ENCODE measurements at regions not wholly inside any gene's neighbourhood (a gene's known extent, or its start where the extent isn't known, plus 50 kb on each side); places are given as distances from the start of the nearest gene placed in this dataset.
"Not testable (repeated sequence)": the region's sequence is repeated elsewhere in the genome, so short reads cannot be mapped to it uniquely, and the experiment has no call there.

- H3K4me3 ChIP-seq (ENCODE audit: low read depth in 2 of 2, low read length in 2 of 2); H3K27ac ChIP-seq (ENCODE audit: low read length); H3K4me1 ChIP-seq (ENCODE audit: control insufficient read depth, insufficient read depth, low read length); ATAC-seq; DNase-seq (ENCODE audit: low read depth, low spot score); POLR2A ChIA-PET; CTCF ChIA-PET; in situ Hi-C loops (cut with HindIII; ENCODE audit: low pct_unique_long_range_greater_than_20kb, low sequenced_read_pairs); H3K9me3 ChIP-seq (ENCODE audit: control insufficient read depth, insufficient read depth, low read depth, low read length); H3K27me3 ChIP-seq (ENCODE audit: control insufficient read depth, insufficient read depth, low read length); H3K36me3 ChIP-seq (ENCODE audit: control insufficient read depth, insufficient read depth, low read length); intact Hi-C loops (cut with micrococcal nuclease; ENCODE audit: unreplicated experiment); BruUV-seq (replicated peaks): not testable (repeated sequence)
Observed at GRCh38 chr4:28466886-28467285, 1606.2 kb downstream of the STIM2 start.

- no peak for DNase-seq (ENCODE audit: low read depth, low spot score)
- H3K9me3 ChIP-seq (ENCODE audit: control insufficient read depth, insufficient read depth, low read depth, low read length), result no peaks in the 10 kb centered on the region
- CTCF ChIA-PET, result no interaction called here
- no TSS peak for BruUV-seq (replicated peaks)
- H3K27me3 ChIP-seq (ENCODE audit: control insufficient read depth, insufficient read depth, low read length), result no peaks in the 10 kb centered on the region
- H3K27ac ChIP-seq (ENCODE audit: low read length), result no peak overlapping the region
- H3K36me3 ChIP-seq (ENCODE audit: control insufficient read depth, insufficient read depth, low read length), result no peaks in the 10 kb centered on the region
- H3K4me1 ChIP-seq (ENCODE audit: control insufficient read depth, insufficient read depth, low read length), result no peaks in the 10 kb centered on the region
- TF ChIP-seq TCF7L2 (IDR thresholded peaks at IDR 0.05; ENCODE audit: low read depth, low read length) (no peak), CTCF (IDR thresholded peaks at IDR 0.05) (no peak), SIN3A (IDR thresholded peaks at IDR 0.05; ENCODE audit: borderline replicate concordance, insufficient read depth, low read depth, low read length) (no peak), REST (IDR thresholded peaks at IDR 0.05; ENCODE audit: insufficient read depth in 1 of 2, low read depth in 2 of 2, low read length in 1 of 2) (no peak), POLR2AphosphoS5 (IDR thresholded peaks at IDR 0.05; ENCODE audit: low read depth, low read length) (no peak)
- H3K4me3 ChIP-seq (ENCODE audit: low read depth in 2 of 2, low read length in 2 of 2), result no peak overlapping the region
- in situ Hi-C loops (cut with HindIII; ENCODE audit: low pct_unique_long_range_greater_than_20kb, low sequenced_read_pairs), result no loop called here
- intact Hi-C loops (cut with micrococcal nuclease; ENCODE audit: unreplicated experiment), result no loop called here
- ATAC-seq, result no peak
- POLR2A ChIA-PET, result no interaction called here
Observed at GRCh38 chr4:28469387-28469786, 1608.7 kb downstream of the STIM2 start.

GRCh38 chr4:28469886-28470285 lies 1609.2 kb downstream of the STIM2 start:
- DNase-seq (ENCODE audit: low read depth, low spot score) (no peak), ATAC-seq (no peak)
- intact Hi-C loops (cut with micrococcal nuclease; ENCODE audit: unreplicated experiment) (no loop called here), in situ Hi-C loops (cut with HindIII; ENCODE audit: low pct_unique_long_range_greater_than_20kb, low sequenced_read_pairs) (no loop called here)
- H3K27ac ChIP-seq (ENCODE audit: low read length), result no peak overlapping the region
- no peaks in the 10 kb centered on the region for H3K4me1 ChIP-seq (ENCODE audit: control insufficient read depth, insufficient read depth, low read length)
- TF ChIP-seq REST (IDR thresholded peaks at IDR 0.05; ENCODE audit: insufficient read depth in 1 of 2, low read depth in 2 of 2, low read length in 1 of 2), result no peak
- TF ChIP-seq TCF7L2 (IDR thresholded peaks at IDR 0.05; ENCODE audit: low read depth, low read length), result no peak
- TF ChIP-seq POLR2AphosphoS5 (IDR thresholded peaks at IDR 0.05; ENCODE audit: low read depth, low read length), result no peak
- TF ChIP-seq SIN3A (IDR thresholded peaks at IDR 0.05; ENCODE audit: borderline replicate concordance, insufficient read depth, low read depth, low read length), result no peak
- TF ChIP-seq CTCF (IDR thresholded peaks at IDR 0.05), result no peak
- no peaks in the 10 kb centered on the region for H3K27me3 ChIP-seq (ENCODE audit: control insufficient read depth, insufficient read depth, low read length)
- H3K36me3 ChIP-seq (ENCODE audit: control insufficient read depth, insufficient read depth, low read length), result no peaks in the 10 kb centered on the region
- CTCF ChIA-PET, result no interaction called here
- no peaks in the 10 kb centered on the region for H3K9me3 ChIP-seq (ENCODE audit: control insufficient read depth, insufficient read depth, low read depth, low read length)
- no peak overlapping the region for H3K4me3 ChIP-seq (ENCODE audit: low read depth in 2 of 2, low read length in 2 of 2)
- POLR2A ChIA-PET, result no interaction called here
- no TSS peak for BruUV-seq (replicated peaks)

Data from Panc1 (cell line).